ENCODE measurements at regions not wholly inside any gene's neighbourhood (a gene's known extent, or its start where the extent isn't known, plus 50 kb on each side); places are given as distances from the start of the nearest gene placed in this dataset.

- CTCF ChIA-PET = no interaction called here
- no peaks in the 10 kb centered on the region for H3K9me3 Mint-ChIP-seq (ENCODE audit: low read depth, unreplicated experiment)
- no TSS peak for BruUV-seq (replicated peaks)
- no peaks in the 10 kb centered on the region for H3K4me1 Mint-ChIP-seq (ENCODE audit: low read depth, unreplicated experiment)
- DNase-seq = no peak
- H3K27me3 Mint-ChIP-seq (ENCODE audit: unreplicated experiment) = no peaks in the 10 kb centered on the region
- intact Hi-C loops (cut with micrococcal nuclease; ENCODE audit: unreplicated experiment) = no loop called here
- no peak overlapping the region for H3K4me3 Mint-ChIP-seq (ENCODE audit: low read depth, unreplicated experiment)
- TF ChIP-seq CTCF (IDR thresholded peaks at IDR 0.05; ENCODE audit: unreplicated experiment) = no peak
- no peaks in the 10 kb centered on the region for H3K36me3 Mint-ChIP-seq (ENCODE audit: insufficient read depth, unreplicated experiment)
- H3K27ac Mint-ChIP-seq (ENCODE audit: unreplicated experiment) = no peak overlapping the region
Measured at GRCh38 chr2:158907926-158908456, 60.4 kb upstream of the TANC1 start.

- intact Hi-C loops (cut with micrococcal nuclease; ENCODE audit: unreplicated experiment) = no loop called here
- CTCF ChIA-PET = interaction anchor here (0.6 kb wide), 1 partner anchor 74 kb away, joined by 3 read pairs; no protein-coding TSS in a partner anchor
- Mint-ChIP-seq H3K4me3 (ENCODE audit: low read depth, unreplicated experiment) (no peak overlapping the region), H3K9me3 (ENCODE audit: low read depth, unreplicated experiment) (no peaks in the 10 kb centered on the region), H3K4me1 (ENCODE audit: low read depth, unreplicated experiment) (no peaks in the 10 kb centered on the region), H3K27ac (ENCODE audit: unreplicated experiment) (no peak overlapping the region), H3K27me3 (ENCODE audit: unreplicated experiment) (no peaks in the 10 kb centered on the region), H3K36me3 (ENCODE audit: insufficient read depth, unreplicated experiment) (no peaks in the 10 kb centered on the region)
- TF ChIP-seq CTCF (IDR thresholded peaks at IDR 0.05; ENCODE audit: unreplicated experiment) = no peak
- DNase-seq = no peak
- no TSS peak for BruUV-seq (replicated peaks)
Measured at GRCh38 chr2:158912112-158912511, 56.3 kb upstream of the TANC1 start.

GRCh38 chr2:158912765-158913164 lies 55.7 kb upstream of the TANC1 start:
- no peak for DNase-seq
- no peak for TF ChIP-seq CTCF (IDR thresholded peaks at IDR 0.05; ENCODE audit: unreplicated experiment)
- H3K27ac Mint-ChIP-seq (ENCODE audit: unreplicated experiment) = no peak overlapping the region
- no peaks in the 10 kb centered on the region for H3K9me3 Mint-ChIP-seq (ENCODE audit: low read depth, unreplicated experiment)
- no peak overlapping the region for H3K4me3 Mint-ChIP-seq (ENCODE audit: low read depth, unreplicated experiment)
- H3K36me3 Mint-ChIP-seq (ENCODE audit: insufficient read depth, unreplicated experiment) = no peaks in the 10 kb centered on the region
- no peaks in the 10 kb centered on the region for H3K27me3 Mint-ChIP-seq (ENCODE audit: unreplicated experiment)
- no peaks in the 10 kb centered on the region for H3K4me1 Mint-ChIP-seq (ENCODE audit: low read depth, unreplicated experiment)
- intact Hi-C loops (cut with micrococcal nuclease; ENCODE audit: unreplicated experiment) = no loop called here
- CTCF ChIA-PET = interaction anchor here (0.6 kb wide), 1 partner anchor 73 kb away, joined by 3 read pairs; no protein-coding TSS in a partner anchor
- BruUV-seq (replicated peaks) = no TSS peak

GRCh38 chr2:158914066-158914465 lies 54.4 kb upstream of the TANC1 start:
- H3K4me1 Mint-ChIP-seq (ENCODE audit: low read depth, unreplicated experiment) = no peaks in the 10 kb centered on the region

More at GRCh38 chr2:158914066-158914465, 54.4 kb upstream of the TANC1 start:
- CTCF ChIA-PET = no interaction called here
- no peak for DNase-seq
- Mint-ChIP-seq H3K4me3 (ENCODE audit: low read depth, unreplicated experiment) (no peak overlapping the region), H3K27me3 (ENCODE audit: unreplicated experiment) (no peaks in the 10 kb centered on the region), H3K27ac (ENCODE audit: unreplicated experiment) (no peak overlapping the region), H3K9me3 (ENCODE audit: low read depth, unreplicated experiment) (no peaks in the 10 kb centered on the region), H3K36me3 (ENCODE audit: insufficient read depth, unreplicated experiment) (no peaks in the 10 kb centered on the region)
- BruUV-seq (replicated peaks) = no TSS peak
- TF ChIP-seq CTCF (IDR thresholded peaks at IDR 0.05; ENCODE audit: unreplicated experiment) = no peak
- intact Hi-C loops (cut with micrococcal nuclease; ENCODE audit: unreplicated experiment) = no loop called here
